Tibial nerve (tissue), 4 donors: ENCODE measurements at regions not wholly inside any gene's neighbourhood (a gene's known extent, or its start where the extent isn't known, plus 50 kb on each side); places are given as distances from the start of the nearest gene placed in this dataset.

Experiments
- EP300 ChIP-seq, 2 donors: sonication (generic); formaldehyde crosslinking; IDR thresholded peaks; one replicate each; pipeline ENCODE4 v1.6.1; 2017; ENCODE audit warnings: antibody characterized with exemption in 2 of 2, mild to moderate bottlenecking in 1 of 2
- POLR2A ChIP-seq, 2 donors: fragments of 450-650 bp; IDR thresholded peaks; one replicate each; pipeline ENCODE4 v1.6.1; 2017; ENCODE audit warnings: antibody characterized with exemption in 2 of 2, mild to moderate bottlenecking in 2 of 2, moderate library complexity in 2 of 2
- TF ChIP-seq, protein P1 (sequence below), 5 experiments: fragments of 200-600 bp in 3 of 5; fragments of 450-650 bp in 2 of 5; sonication (generic) in 3 of 5; IDR thresholded peaks; one replicate each; pipeline ENCODE4 v1.5.1; 2016 to 2019; ENCODE audit warnings: antibody characterized with exemption in 5 of 5, mild to moderate bottlenecking in 3 of 5, moderate library complexity in 2 of 5

DNA sequence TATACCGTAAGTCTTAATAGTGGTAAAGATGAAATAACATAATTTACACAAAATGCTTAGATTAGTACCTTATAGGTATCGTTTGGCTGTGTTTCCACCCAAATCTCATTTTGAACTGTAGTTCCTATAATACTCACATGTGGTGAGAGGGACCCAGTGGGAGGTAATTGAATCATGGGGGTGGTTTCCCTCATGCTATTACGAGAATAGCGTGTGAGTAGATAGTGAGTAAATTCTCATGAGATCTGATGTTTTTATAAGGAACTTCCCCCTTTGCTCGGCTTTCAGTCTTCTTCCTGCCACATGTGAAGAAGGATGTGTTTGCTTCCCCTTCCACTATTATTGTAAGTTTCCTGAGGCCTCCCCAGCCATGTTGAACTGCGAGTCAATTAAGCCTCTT is 426.3 kb upstream of the POT1 start:
- TF ChIP-seq, protein P1, sequence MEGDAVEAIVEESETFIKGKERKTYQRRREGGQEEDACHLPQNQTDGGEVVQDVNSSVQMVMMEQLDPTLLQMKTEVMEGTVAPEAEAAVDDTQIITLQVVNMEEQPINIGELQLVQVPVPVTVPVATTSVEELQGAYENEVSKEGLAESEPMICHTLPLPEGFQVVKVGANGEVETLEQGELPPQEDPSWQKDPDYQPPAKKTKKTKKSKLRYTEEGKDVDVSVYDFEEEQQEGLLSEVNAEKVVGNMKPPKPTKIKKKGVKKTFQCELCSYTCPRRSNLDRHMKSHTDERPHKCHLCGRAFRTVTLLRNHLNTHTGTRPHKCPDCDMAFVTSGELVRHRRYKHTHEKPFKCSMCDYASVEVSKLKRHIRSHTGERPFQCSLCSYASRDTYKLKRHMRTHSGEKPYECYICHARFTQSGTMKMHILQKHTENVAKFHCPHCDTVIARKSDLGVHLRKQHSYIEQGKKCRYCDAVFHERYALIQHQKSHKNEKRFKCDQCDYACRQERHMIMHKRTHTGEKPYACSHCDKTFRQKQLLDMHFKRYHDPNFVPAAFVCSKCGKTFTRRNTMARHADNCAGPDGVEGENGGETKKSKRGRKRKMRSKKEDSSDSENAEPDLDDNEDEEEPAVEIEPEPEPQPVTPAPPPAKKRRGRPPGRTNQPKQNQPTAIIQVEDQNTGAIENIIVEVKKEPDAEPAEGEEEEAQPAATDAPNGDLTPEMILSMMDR (IDR thresholded peaks at IDR 0.05), result no peak
- TF ChIP-seq POLR2A (IDR thresholded peaks at IDR 0.05), result no peak
- no peak for TF ChIP-seq EP300 (IDR thresholded peaks at IDR 0.05)
